ENCODE measurements at regions not wholly inside any gene's neighbourhood (a gene's known extent, or its start where the extent isn't known, plus 50 kb on each side); places are given as distances from the start of the nearest gene placed in this dataset.

DNA sequence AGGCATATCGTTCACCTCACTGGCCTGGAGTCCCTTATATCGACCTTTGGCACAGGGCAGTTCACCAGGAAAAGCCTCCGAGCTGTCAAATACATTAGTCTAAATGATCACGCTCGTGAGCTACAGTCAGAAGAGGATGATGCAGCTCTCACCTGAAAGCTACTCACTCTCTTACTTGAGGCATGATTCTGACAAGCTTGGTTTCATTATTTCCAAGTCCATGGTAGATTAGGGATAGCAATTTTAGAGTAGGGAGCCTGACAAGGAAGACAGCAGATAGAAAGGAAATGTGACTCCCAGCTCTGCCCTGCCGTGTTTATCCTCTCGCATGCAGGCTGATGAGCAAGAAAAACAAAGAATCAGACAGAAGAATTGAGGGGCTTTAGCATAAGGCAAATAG, 98.0 kb upstream of the MAP1B start:
- TF ChIP-seq, protein P1, sequence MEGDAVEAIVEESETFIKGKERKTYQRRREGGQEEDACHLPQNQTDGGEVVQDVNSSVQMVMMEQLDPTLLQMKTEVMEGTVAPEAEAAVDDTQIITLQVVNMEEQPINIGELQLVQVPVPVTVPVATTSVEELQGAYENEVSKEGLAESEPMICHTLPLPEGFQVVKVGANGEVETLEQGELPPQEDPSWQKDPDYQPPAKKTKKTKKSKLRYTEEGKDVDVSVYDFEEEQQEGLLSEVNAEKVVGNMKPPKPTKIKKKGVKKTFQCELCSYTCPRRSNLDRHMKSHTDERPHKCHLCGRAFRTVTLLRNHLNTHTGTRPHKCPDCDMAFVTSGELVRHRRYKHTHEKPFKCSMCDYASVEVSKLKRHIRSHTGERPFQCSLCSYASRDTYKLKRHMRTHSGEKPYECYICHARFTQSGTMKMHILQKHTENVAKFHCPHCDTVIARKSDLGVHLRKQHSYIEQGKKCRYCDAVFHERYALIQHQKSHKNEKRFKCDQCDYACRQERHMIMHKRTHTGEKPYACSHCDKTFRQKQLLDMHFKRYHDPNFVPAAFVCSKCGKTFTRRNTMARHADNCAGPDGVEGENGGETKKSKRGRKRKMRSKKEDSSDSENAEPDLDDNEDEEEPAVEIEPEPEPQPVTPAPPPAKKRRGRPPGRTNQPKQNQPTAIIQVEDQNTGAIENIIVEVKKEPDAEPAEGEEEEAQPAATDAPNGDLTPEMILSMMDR (IDR thresholded peaks at IDR 0.05), result no peak
- TF ChIP-seq POLR2A (IDR thresholded peaks at IDR 0.05), result no peak
- H3K27me3 ChIP-seq, result no peaks in the 10 kb centered on the region
- 68 to 74% methylated on average over 7 of the region's 7 CpGs for WGBS, 2 donors
- intact Hi-C loops (cut with DNase I; ENCODE audit: low total_unique reads), result no loop called here
- peak overlapping the region; percentile 1 to 18 for H3K27ac ChIP-seq
- H3K36me3 ChIP-seq (ENCODE audit: low read depth, missing control alignments), result no peaks in the 10 kb centered on the region
- H3K9me3 ChIP-seq, result no peaks in the 10 kb centered on the region
- no peaks in the 10 kb centered on the region for H3K4me1 ChIP-seq
- no peak for DNase-seq
- no peak overlapping the region for H3K4me3 ChIP-seq

DNA sequence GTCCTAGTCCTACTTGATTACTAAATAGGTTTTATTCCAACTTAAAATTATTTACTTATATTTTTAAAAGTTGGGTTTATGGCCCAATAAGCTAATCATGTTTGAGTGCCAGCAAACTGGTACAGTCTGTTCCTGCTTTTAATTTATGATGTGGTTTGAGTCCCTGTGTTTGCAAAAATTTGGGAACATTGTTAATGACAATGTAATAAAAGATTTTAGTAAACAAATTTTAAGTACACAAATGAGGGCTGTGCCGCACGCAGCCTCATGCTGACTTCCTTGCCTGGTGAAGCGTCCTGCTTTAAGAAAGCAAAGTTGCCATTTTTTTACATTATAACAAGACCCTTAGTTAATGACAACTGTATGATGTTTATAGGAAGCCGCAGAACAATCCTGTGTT, 96.8 kb upstream of the MAP1B start:
- intact Hi-C loops (cut with DNase I; ENCODE audit: low total_unique reads), result no loop called here
- Histone ChIP-seq H3K27me3 (no peaks in the 10 kb centered on the region), H3K4me1 (peaks cover 4% of the 10 kb centered on the region), H3K36me3 (ENCODE audit: low read depth, missing control alignments) (no peaks in the 10 kb centered on the region), H3K9me3 (no peaks in the 10 kb centered on the region), H3K27ac (no peak overlapping the region), H3K4me3 (no peak overlapping the region)
- WGBS, 2 donors, result 61 to 63% methylated on average over 4 of the region's 4 CpGs
- DNase-seq, result no peak
- TF ChIP-seq POLR2A (IDR thresholded peaks at IDR 0.05), result no peak
- TF ChIP-seq, protein P1 (IDR thresholded peaks at IDR 0.05), result no peak

DNA sequence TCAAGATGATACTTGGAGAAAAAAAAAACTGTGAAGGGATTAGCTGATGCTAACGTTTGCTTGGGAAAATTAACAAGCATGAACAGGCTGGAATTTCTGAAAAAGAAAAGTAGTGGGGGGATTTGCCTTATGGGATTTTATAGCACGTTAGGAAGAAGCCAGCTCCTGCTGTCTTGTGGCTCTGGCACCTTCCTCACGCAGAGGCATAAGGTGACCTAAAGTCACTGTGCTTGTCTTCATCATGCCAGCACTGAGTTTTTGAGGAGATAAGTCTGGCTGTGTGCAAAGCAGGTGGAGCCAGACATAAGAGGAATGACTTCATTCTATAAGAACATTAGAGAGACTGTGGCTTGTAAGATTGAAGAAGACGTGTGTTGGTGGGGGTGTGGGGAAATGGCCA, 94.4 kb upstream of the MAP1B start:
- H3K4me1 ChIP-seq, result peaks cover 4% of the 10 kb centered on the region
- intact Hi-C loops (cut with DNase I; ENCODE audit: low total_unique reads), result no loop called here
- no peak overlapping the region for H3K27ac ChIP-seq
- TF ChIP-seq, protein P1 (IDR thresholded peaks at IDR 0.05), result no peak
- TF ChIP-seq POLR2A (IDR thresholded peaks at IDR 0.05), result no peak
- H3K9me3 ChIP-seq, result no peaks in the 10 kb centered on the region
- WGBS, 2 donors, result 66 to 72% methylated on average over 4 of the region's 4 CpGs
- H3K27me3 ChIP-seq, result no peaks in the 10 kb centered on the region
- no peaks in the 10 kb centered on the region for H3K36me3 ChIP-seq (ENCODE audit: low read depth, missing control alignments)
- H3K4me3 ChIP-seq, result no peak overlapping the region
- no peak for DNase-seq

DNA sequence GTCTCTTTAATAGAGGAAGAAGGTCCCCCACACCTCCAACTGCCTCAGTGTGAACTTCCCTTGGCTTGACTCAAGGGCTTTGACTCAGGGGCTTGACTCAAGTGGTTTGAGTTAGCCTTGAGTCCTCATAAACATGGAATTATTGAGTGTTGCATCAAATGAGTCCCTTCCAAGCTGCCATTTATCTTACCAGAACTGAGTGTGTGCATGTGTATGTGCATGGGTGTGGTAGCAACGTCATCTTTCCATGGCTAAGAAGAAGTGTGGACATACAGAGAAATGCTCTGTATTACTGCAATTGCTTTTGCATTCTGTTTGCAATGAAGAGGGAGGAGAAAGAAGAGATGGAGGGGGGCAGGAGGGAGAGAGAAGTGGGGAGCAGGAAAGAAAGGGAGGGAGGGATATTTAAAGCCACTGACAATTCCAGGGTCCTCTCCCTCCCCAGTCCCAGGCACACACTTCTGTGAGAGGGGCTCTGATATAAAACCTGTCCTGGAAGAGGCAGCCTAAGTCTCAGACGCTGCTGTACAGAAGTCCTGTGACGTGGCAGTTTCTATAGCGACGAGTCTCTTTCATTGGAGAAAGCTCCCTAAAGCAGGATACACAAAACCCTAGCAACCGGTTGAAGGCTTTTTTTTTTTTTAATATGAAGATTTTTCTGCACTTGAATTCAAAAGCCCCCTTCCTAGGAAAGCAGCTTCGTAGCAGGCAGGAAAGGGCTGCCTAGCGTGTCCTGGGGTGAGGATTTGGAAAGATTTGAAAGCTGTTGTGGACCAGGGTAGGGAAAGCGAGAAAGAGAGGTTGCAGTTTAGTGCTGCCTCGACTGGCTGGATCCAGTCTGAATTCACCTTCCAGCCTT, 93.3 kb upstream of the MAP1B start:
- intact Hi-C loops (cut with DNase I; ENCODE audit: low total_unique reads), result no loop called here
- Histone ChIP-seq H3K27ac (no peak overlapping the region), H3K4me3 (no peak overlapping the region), H3K27me3 (no peaks in the 10 kb centered on the region), H3K9me3 (no peaks in the 10 kb centered on the region), H3K4me1 (peaks cover 4% of the 10 kb centered on the region), H3K36me3 (ENCODE audit: low read depth, missing control alignments) (no peaks in the 10 kb centered on the region)
- no peak for DNase-seq
- 69 to 75% methylated on average over 10 of the region's 10 CpGs for WGBS, 2 donors
- TF ChIP-seq, protein P1 (IDR thresholded peaks at IDR 0.05), result no peak
- TF ChIP-seq POLR2A (IDR thresholded peaks at IDR 0.05), result no peak

DNA sequence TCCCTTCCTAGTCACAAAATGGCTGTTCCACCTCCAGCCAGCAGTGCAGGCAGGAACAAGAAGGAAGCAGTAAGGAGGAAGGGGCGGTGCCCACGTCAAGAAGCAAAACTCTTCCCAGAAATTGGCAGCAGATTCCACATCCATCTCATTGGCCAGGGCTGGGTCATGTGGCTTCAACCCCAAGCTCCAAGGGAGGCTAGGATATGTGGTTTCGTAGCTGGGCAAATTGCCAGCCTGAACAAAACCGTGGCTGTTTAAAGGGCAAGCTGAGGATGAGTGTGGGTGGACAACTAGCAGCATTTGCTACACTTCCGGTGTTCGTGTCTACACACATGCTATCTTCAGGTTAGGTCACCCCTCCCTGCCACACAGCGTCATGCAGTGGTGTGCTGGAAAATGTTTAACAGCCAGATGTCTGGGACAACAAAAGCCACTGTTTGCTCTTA, 92.1 kb upstream of the MAP1B start:
- Histone ChIP-seq H3K27ac (peak overlapping the region in 1 of 2 donors; percentile 29), H3K4me3 (no peak overlapping the region), H3K9me3 (no peaks in the 10 kb centered on the region), H3K27me3 (no peaks in the 10 kb centered on the region), H3K36me3 (ENCODE audit: low read depth, missing control alignments) (no peaks in the 10 kb centered on the region), H3K4me1 (peaks cover 4% of the 10 kb centered on the region)
- WGBS, 2 donors, result 17 to 37% methylated on average over 7 of the region's 7 CpGs
- intact Hi-C loops (cut with DNase I; ENCODE audit: low total_unique reads), result no loop called here
- no peak for TF ChIP-seq POLR2A (IDR thresholded peaks at IDR 0.05)
- peak; percentile 81 for DNase-seq

All from testis (tissue), 2 donors.